Neuron (in vitro differentiated cells): ENCODE measurements at regions not wholly inside any gene's neighbourhood (a gene's known extent, or its start where the extent isn't known, plus 50 kb on each side); places are given as distances from the start of the nearest gene placed in this dataset.

Experiments
- H2AFZ ChIP-seq: one replicate; pipeline ENCODE4 v1.6.1; 2013; ENCODE audit warnings: low read depth, mild to moderate bottlenecking, inconsistent platforms, low read length, moderate library complexity
- H3K27me3 ChIP-seq: one replicate; pipeline ENCODE4 v1.6.1; 2013; ENCODE audit warnings: low read length; ENCODE audit not compliant: insufficient read depth
- H3K36me3 ChIP-seq: one replicate; pipeline ENCODE4 v1.6.1; 2013; ENCODE audit warnings: low read length; ENCODE audit not compliant: insufficient read depth
- H3K4me1 ChIP-seq: one replicate; pipeline ENCODE4 v1.6.1; 2013; ENCODE audit warnings: low read length; ENCODE audit not compliant: insufficient read depth
- H3K4me3 ChIP-seq: 2 replicates; pipeline ENCODE4 v1.5.1; 2013; ENCODE audit warnings: mild to moderate bottlenecking, low read length, moderate library complexity
- H3K9me3 ChIP-seq: one replicate; pipeline ENCODE4 v1.6.1; 2013; ENCODE audit warnings: low read length

GRCh38 chr9:118596374-118597015 is 772.7 kb downstream of the BRINP1 start:
- Histone ChIP-seq H2AFZ (no peak overlapping the region), H3K27me3 (no peaks in the 10 kb centered on the region), H3K4me3 (no peak overlapping the region), H3K4me1 (no peaks in the 10 kb centered on the region), H3K36me3 (no peaks in the 10 kb centered on the region), H3K9me3 (no peaks in the 10 kb centered on the region)

DNA sequence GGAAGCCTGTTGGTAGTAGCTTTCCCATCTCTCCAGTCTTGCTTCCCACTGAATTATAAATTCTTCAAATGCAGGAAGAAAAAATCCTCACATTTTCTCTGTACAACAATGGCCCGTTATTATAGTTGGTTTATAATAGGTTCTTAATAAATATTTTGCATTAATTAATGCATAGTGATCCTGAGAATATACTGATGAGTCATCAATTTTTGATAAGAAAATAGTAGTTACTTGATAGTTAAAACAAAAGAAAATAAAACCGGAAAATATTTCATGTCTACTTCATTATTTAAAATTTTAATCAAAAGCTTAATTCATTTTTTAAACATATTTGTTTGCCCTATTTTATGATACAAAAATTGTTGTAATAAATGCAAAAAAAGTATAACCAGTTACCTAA is 762.6 kb downstream of the BRINP1 start:
- no peaks in the 10 kb centered on the region for H3K4me1 ChIP-seq
- no peaks in the 10 kb centered on the region for H3K36me3 ChIP-seq
- no peaks in the 10 kb centered on the region for H3K9me3 ChIP-seq
- no peak overlapping the region for H2AFZ ChIP-seq
- H3K27me3 ChIP-seq, result no peaks in the 10 kb centered on the region
- no peak overlapping the region for H3K4me3 ChIP-seq

GRCh38 chr9:118609355-118610044 is 759.7 kb downstream of the BRINP1 start:
- Histone ChIP-seq H3K4me1 (no peaks in the 10 kb centered on the region), H2AFZ (no peak overlapping the region), H3K27me3 (no peaks in the 10 kb centered on the region), H3K36me3 (no peaks in the 10 kb centered on the region), H3K9me3 (no peaks in the 10 kb centered on the region), H3K4me3 (no peak overlapping the region)

- no peaks in the 10 kb centered on the region for H3K9me3 ChIP-seq
- H2AFZ ChIP-seq, result no peak overlapping the region
- H3K27me3 ChIP-seq, result no peaks in the 10 kb centered on the region
- no peaks in the 10 kb centered on the region for H3K4me1 ChIP-seq
- no peak overlapping the region for H3K4me3 ChIP-seq
- no peaks in the 10 kb centered on the region for H3K36me3 ChIP-seq
Measured at GRCh38 chr9:118612201-118612600, 757.0 kb downstream of the BRINP1 start.

DNA sequence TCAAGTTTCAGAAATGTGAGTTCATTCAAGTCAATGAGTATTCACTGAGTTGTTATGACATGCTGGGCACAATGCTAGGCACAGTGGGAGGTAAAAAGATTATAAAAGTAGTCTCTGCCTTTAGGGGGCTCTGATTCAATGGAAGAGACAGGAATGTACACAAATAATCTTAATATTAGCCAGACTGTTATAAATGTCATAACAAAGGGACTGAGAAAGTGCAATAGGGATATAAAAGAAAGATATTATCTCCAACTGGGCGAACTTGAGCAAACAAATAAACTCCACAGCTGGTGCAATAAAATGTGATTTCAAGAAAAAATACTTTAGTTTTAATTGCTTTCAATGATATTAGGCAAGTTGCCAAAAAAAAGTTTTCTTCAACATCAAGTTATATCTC is 755.2 kb downstream of the BRINP1 start:
- H3K9me3 ChIP-seq, result no peaks in the 10 kb centered on the region
- no peak overlapping the region for H3K4me3 ChIP-seq
- H2AFZ ChIP-seq, result no peak overlapping the region
- H3K4me1 ChIP-seq, result no peaks in the 10 kb centered on the region
- H3K36me3 ChIP-seq, result no peaks in the 10 kb centered on the region
- no peaks in the 10 kb centered on the region for H3K27me3 ChIP-seq

GRCh38 chr9:118618084-118618483 is 751.2 kb downstream of the BRINP1 start:
- Histone ChIP-seq H3K4me1 (no peaks in the 10 kb centered on the region), H3K9me3 (no peaks in the 10 kb centered on the region), H3K27me3 (no peaks in the 10 kb centered on the region), H2AFZ (no peak overlapping the region), H3K36me3 (no peaks in the 10 kb centered on the region), H3K4me3 (no peak overlapping the region)

- Histone ChIP-seq H2AFZ (no peak overlapping the region), H3K4me3 (no peak overlapping the region), H3K27me3 (no peaks in the 10 kb centered on the region), H3K9me3 (no peaks in the 10 kb centered on the region), H3K36me3 (no peaks in the 10 kb centered on the region), H3K4me1 (no peaks in the 10 kb centered on the region)
Measured at GRCh38 chr9:118618849-118619248, 750.4 kb downstream of the BRINP1 start.

GRCh38 chr9:118624608-118625007 is 744.6 kb downstream of the BRINP1 start:
- Histone ChIP-seq H3K36me3 (no peaks in the 10 kb centered on the region), H3K4me1 (no peaks in the 10 kb centered on the region)

GRCh38 chr9:118630079-118630478 is 739.2 kb downstream of the BRINP1 start:
- no peaks in the 10 kb centered on the region for H3K27me3 ChIP-seq

More at GRCh38 chr9:118624608-118625007, 744.6 kb downstream of the BRINP1 start:
- no peaks in the 10 kb centered on the region for H3K27me3 ChIP-seq
- no peak overlapping the region for H2AFZ ChIP-seq
- H3K4me3 ChIP-seq, result no peak overlapping the region
- H3K9me3 ChIP-seq, result no peaks in the 10 kb centered on the region

DNA sequence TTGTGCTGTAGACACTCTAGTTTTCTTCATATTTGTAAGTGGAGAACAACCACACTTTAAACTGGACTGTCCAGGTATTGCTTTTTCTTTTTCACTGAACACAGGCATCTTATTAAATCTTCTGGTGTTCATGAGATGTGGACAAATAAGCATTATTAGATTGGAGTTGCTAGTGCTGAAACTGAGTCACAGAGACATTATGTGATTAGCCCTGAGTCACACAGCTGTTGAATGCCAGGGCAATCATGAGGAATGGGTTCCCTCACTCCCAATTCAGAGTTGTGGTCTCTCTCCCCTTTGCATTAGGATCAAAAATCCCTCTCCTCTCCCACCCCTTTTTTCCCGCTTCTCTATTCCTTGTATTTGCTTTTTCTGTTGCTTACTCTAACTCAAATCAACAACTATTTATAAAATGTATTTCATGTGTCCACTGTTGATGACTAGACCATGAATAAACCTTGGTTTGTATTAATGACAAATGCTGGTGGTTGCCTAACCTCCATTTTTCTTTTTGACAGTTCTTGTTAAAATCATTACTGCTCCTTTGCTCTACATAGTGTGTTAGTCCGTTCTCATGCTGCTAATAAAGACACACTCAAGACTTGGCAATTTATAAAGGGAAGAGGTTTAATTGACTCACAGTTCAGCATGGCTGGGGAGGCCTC is 738.2 kb downstream of the BRINP1 start:
- Histone ChIP-seq H3K27me3 (no peaks in the 10 kb centered on the region), H3K4me1 (no peaks in the 10 kb centered on the region), H2AFZ (no peak overlapping the region), H3K36me3 (no peaks in the 10 kb centered on the region), H3K9me3 (no peaks in the 10 kb centered on the region), H3K4me3 (no peak overlapping the region)

More at GRCh38 chr9:118630079-118630478, 739.2 kb downstream of the BRINP1 start:
- no peak overlapping the region for H3K4me3 ChIP-seq
- H2AFZ ChIP-seq, result no peak overlapping the region
- H3K4me1 ChIP-seq, result no peaks in the 10 kb centered on the region
- H3K9me3 ChIP-seq, result no peaks in the 10 kb centered on the region
- H3K36me3 ChIP-seq, result no peaks in the 10 kb centered on the region

DNA sequence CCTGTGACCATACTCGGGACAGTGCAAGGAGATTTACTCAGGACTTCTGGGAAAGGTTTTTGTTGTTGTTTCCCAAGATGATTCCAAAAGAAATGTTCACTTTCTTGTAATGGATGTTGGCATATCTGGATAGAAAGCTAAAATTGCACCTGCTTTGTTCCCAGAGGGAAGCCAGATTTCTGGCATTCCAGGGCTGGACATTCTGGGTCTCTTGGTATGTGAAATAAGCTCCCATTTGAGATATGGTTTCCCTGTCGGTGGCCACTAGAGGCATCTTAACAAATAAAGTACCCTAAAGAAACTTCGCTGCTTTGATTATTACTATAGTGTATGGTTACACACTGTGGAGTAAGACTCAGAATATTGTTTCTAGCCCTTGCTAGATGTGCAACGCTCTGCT is 737.3 kb downstream of the BRINP1 start:
- Histone ChIP-seq H3K27me3 (no peaks in the 10 kb centered on the region), H2AFZ (no peak overlapping the region), H3K36me3 (no peaks in the 10 kb centered on the region), H3K4me1 (no peaks in the 10 kb centered on the region), H3K4me3 (no peak overlapping the region), H3K9me3 (no peaks in the 10 kb centered on the region)

- no peak overlapping the region for H3K4me3 ChIP-seq
- no peak overlapping the region for H2AFZ ChIP-seq
- no peaks in the 10 kb centered on the region for H3K4me1 ChIP-seq
- no peaks in the 10 kb centered on the region for H3K9me3 ChIP-seq
- H3K27me3 ChIP-seq, result no peaks in the 10 kb centered on the region
- no peaks in the 10 kb centered on the region for H3K36me3 ChIP-seq
Measured at GRCh38 chr9:118635416-118635815, 733.8 kb downstream of the BRINP1 start.

DNA sequence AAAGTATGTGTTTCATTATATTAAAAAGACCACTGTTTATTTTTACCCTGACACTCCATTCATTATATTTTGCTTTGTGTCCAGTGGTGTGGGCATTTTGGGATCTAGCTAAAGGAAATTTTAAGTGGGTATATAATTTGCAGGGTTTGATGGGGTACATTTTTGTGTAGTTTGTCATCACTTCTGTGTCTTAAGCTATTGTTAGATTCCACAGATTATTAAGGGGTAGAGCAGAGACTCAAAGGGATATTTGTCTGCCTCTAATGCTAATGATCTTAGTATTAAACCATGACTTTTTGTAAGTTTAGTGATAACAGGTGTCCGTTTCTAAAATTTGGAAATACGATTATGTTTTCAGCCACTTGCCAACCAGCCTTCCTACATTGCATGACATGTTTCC is 731.6 kb downstream of the BRINP1 start:
- Histone ChIP-seq H3K27me3 (no peaks in the 10 kb centered on the region), H3K36me3 (no peaks in the 10 kb centered on the region), H3K4me1 (no peaks in the 10 kb centered on the region), H3K4me3 (no peak overlapping the region), H2AFZ (no peak overlapping the region), H3K9me3 (no peaks in the 10 kb centered on the region)
